ENCODE measurements at regions not wholly inside any gene's neighbourhood (a gene's known extent, or its start where the extent isn't known, plus 50 kb on each side); places are given as distances from the start of the nearest gene placed in this dataset.

DNA sequence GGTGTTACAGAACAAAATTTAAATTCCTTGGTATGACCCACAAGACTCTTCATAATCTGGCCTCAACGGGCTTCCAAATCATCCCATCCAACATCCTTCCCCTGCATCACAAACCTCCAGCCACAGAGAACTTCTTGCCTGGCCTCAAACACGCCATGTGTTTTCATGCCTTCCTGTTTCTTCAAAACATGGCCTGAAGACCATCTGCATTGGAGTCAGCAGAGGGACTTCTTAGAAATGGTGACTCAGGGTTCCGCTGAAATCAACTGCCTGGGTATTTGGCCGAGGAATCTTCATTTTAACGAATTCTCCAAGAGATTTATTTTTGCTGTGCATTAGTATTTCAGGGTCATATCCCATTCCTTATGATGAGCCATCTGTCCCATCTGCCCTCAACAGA is 138.1 kb upstream of the RAP2B start:
- 44% methylated on average over 5 of the region's 5 CpGs for WGBS (ENCODE audit: low lambda C conversion rate)
- Histone ChIP-seq H2AFZ (ENCODE audit: low read depth) (no peak overlapping the region), H3K27ac (ENCODE audit: low read depth in 2 of 2, low read length in 1 of 2) (no peak overlapping the region), H3K9ac (no peak overlapping the region), H3K4me1 (ENCODE audit: control insufficient read depth in 1 of 2, insufficient read depth in 2 of 2, low read depth in 1 of 2, low read length in 1 of 2) (0 out of 4 replicates have a peak, but pooled peaks cover 0 to 8% of the 10 kb centered on the region in 2 experiments), H3K9me3 (no peaks in the 10 kb centered on the region), H3K4me2 (no peak overlapping the region), H3K27me3 (ENCODE audit: insufficient read depth) (peaks cover 4% of the 10 kb centered on the region; the same call in 1 of the 2 replicates), H3K9me2 (no peaks in the 10 kb centered on the region), H4K20me1 (ENCODE audit: insufficient read depth) (no peaks in the 10 kb centered on the region), H3F3A (replicated peaks; ENCODE audit: insufficient read depth) (no peaks in the 10 kb centered on the region), H3K36me3 (replicated peaks in 1 of 2; ENCODE audit: control insufficient read depth in 1 of 2, insufficient read depth in 2 of 2, low read length in 1 of 2) (no peaks in the 10 kb centered on the region), H3K79me2 (ENCODE audit: insufficient read depth) (no peaks in the 10 kb centered on the region), H3K4me3 (ENCODE audit: low read depth in 2 of 2, low read length in 1 of 2) (no peak overlapping the region)
- no peak for DNase-seq
- CTCF ChIA-PET = interaction anchor here (0.9 to 1.5 kb wide), 2 partner anchors 11 to 745 kb away, joined by 3 to 5 read pairs; no protein-coding TSS in a partner anchor
- POLR2A ChIA-PET = no interaction called here
- TF ChIP-seq SMC3 (IDR thresholded peaks at IDR 0.05; ENCODE audit: low read depth, low read length) (no peak), TCF12 (IDR thresholded peaks at IDR 0.05) (no peak), RFX5 (IDR thresholded peaks at IDR 0.05; ENCODE audit: low read length) (no peak), NFIC (IDR thresholded peaks at IDR 0.05; ENCODE audit: borderline replicate concordance) (no peak), EP300 (IDR thresholded peaks at IDR 0.05; ENCODE audit: borderline replicate concordance in 1 of 2, low read depth in 1 of 2, low read length in 1 of 2) (no peak), JUND (IDR thresholded peaks at IDR 0.05) (no peak), FOXM1 (IDR thresholded peaks at IDR 0.05; ENCODE audit: low read depth) (no peak), MXI1 (IDR thresholded peaks at IDR 0.05; ENCODE audit: low read depth, low read length) (no peak)
- TF ChIP-seq, protein P1, sequence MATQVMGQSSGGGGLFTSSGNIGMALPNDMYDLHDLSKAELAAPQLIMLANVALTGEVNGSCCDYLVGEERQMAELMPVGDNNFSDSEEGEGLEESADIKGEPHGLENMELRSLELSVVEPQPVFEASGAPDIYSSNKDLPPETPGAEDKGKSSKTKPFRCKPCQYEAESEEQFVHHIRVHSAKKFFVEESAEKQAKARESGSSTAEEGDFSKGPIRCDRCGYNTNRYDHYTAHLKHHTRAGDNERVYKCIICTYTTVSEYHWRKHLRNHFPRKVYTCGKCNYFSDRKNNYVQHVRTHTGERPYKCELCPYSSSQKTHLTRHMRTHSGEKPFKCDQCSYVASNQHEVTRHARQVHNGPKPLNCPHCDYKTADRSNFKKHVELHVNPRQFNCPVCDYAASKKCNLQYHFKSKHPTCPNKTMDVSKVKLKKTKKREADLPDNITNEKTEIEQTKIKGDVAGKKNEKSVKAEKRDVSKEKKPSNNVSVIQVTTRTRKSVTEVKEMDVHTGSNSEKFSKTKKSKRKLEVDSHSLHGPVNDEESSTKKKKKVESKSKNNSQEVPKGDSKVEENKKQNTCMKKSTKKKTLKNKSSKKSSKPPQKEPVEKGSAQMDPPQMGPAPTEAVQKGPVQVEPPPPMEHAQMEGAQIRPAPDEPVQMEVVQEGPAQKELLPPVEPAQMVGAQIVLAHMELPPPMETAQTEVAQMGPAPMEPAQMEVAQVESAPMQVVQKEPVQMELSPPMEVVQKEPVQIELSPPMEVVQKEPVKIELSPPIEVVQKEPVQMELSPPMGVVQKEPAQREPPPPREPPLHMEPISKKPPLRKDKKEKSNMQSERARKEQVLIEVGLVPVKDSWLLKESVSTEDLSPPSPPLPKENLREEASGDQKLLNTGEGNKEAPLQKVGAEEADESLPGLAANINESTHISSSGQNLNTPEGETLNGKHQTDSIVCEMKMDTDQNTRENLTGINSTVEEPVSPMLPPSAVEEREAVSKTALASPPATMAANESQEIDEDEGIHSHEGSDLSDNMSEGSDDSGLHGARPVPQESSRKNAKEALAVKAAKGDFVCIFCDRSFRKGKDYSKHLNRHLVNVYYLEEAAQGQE (IDR thresholded peaks at IDR 0.05; ENCODE audit: low read depth, low read length) = no peak
- TF ChIP-seq, protein P2, sequence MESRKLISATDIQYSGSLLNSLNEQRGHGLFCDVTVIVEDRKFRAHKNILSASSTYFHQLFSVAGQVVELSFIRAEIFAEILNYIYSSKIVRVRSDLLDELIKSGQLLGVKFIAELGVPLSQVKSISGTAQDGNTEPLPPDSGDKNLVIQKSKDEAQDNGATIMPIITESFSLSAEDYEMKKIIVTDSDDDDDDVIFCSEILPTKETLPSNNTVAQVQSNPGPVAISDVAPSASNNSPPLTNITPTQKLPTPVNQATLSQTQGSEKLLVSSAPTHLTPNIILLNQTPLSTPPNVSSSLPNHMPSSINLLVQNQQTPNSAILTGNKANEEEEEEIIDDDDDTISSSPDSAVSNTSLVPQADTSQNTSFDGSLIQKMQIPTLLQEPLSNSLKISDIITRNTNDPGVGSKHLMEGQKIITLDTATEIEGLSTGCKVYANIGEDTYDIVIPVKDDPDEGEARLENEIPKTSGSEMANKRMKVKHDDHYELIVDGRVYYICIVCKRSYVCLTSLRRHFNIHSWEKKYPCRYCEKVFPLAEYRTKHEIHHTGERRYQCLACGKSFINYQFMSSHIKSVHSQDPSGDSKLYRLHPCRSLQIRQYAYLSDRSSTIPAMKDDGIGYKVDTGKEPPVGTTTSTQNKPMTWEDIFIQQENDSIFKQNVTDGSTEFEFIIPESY (IDR thresholded peaks at IDR 0.05; ENCODE audit: borderline replicate concordance, low read depth) = no peak

DNA sequence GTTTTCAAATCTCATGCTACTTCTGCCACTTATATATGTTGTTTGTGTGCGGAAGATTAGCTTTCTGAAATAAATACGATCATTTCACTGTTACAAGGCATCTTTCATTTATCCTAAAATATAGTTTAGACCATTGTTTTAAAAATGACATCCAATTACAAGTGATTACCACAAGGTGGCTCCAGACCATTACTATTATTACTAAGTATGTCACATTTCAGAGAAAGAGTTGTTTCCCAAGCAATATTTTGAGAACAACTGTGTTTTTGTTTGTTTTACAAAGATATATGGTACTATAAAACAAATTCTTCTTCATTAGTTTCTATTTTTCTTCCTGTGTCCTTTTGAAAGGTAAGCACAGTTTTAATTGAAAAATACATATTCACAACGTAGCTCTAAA is 136.0 kb upstream of the RAP2B start:
- 8% methylated on average over 3 of the region's 3 CpGs for WGBS (ENCODE audit: low lambda C conversion rate)
- Histone ChIP-seq H3K9me3 (no peaks in the 10 kb centered on the region), H3K9me2 (no peaks in the 10 kb centered on the region), H3K4me3 (ENCODE audit: low read depth in 2 of 2, low read length in 1 of 2) (no peak overlapping the region; a peak in 1 of 4 replicates), H3K4me1 (ENCODE audit: control insufficient read depth in 1 of 2, insufficient read depth in 2 of 2, low read depth in 1 of 2, low read length in 1 of 2) (0 out of 4 replicates have a peak, but pooled peaks cover 0 to 8% of the 10 kb centered on the region in 2 experiments), H3K79me2 (ENCODE audit: insufficient read depth) (no peaks in the 10 kb centered on the region), H3K9ac (no peak overlapping the region), H4K20me1 (ENCODE audit: insufficient read depth) (no peaks in the 10 kb centered on the region), H3K4me2 (no peak overlapping the region), H3K36me3 (replicated peaks in 1 of 2; ENCODE audit: control insufficient read depth in 1 of 2, insufficient read depth in 2 of 2, low read length in 1 of 2) (no peaks in the 10 kb centered on the region), H3F3A (replicated peaks; ENCODE audit: insufficient read depth) (no peaks in the 10 kb centered on the region), H2AFZ (ENCODE audit: low read depth) (0 out of 2 replicates have a peak overlapping the region, but pooled peaks have one; percentile 49), H3K27ac (ENCODE audit: low read depth in 2 of 2, low read length in 1 of 2) (no peak overlapping the region), H3K27me3 (ENCODE audit: insufficient read depth) (no peaks in the 10 kb centered on the region; the same call in 1 of the 2 replicates)
- DNase-seq = peak; percentile 9
- ChIA-PET CTCF (interaction anchor here (0.6 to 2.1 kb wide), 12 partner anchors 10 to 743 kb away, joined by 3 to 11 read pairs (median 3); no protein-coding TSS in a partner anchor), POLR2A (no interaction called here)
- TF ChIP-seq NFIC (IDR thresholded peaks at IDR 0.05; ENCODE audit: borderline replicate concordance) (no peak), RXRA (IDR thresholded peaks at IDR 0.05; ENCODE audit: borderline replicate concordance, low read depth) (no peak), MXI1 (IDR thresholded peaks at IDR 0.05; ENCODE audit: low read depth, low read length) (no peak), TEAD4 (IDR thresholded peaks at IDR 0.05; ENCODE audit: borderline replicate concordance, insufficient read depth) (no peak), RAD21 (IDR thresholded peaks at IDR 0.05; ENCODE audit: low read length) (peak; percentile 70)
- TF ChIP-seq, protein P3, sequence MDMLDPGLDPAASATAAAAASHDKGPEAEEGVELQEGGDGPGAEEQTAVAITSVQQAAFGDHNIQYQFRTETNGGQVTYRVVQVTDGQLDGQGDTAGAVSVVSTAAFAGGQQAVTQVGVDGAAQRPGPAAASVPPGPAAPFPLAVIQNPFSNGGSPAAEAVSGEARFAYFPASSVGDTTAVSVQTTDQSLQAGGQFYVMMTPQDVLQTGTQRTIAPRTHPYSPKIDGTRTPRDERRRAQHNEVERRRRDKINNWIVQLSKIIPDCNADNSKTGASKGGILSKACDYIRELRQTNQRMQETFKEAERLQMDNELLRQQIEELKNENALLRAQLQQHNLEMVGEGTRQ (IDR thresholded peaks at IDR 0.05; ENCODE audit: borderline replicate concordance, low read depth, low read length) = no peak
- TF ChIP-seq, protein P2 (IDR thresholded peaks at IDR 0.05; ENCODE audit: borderline replicate concordance, low read depth) = no peak
- TF ChIP-seq, protein P4, sequence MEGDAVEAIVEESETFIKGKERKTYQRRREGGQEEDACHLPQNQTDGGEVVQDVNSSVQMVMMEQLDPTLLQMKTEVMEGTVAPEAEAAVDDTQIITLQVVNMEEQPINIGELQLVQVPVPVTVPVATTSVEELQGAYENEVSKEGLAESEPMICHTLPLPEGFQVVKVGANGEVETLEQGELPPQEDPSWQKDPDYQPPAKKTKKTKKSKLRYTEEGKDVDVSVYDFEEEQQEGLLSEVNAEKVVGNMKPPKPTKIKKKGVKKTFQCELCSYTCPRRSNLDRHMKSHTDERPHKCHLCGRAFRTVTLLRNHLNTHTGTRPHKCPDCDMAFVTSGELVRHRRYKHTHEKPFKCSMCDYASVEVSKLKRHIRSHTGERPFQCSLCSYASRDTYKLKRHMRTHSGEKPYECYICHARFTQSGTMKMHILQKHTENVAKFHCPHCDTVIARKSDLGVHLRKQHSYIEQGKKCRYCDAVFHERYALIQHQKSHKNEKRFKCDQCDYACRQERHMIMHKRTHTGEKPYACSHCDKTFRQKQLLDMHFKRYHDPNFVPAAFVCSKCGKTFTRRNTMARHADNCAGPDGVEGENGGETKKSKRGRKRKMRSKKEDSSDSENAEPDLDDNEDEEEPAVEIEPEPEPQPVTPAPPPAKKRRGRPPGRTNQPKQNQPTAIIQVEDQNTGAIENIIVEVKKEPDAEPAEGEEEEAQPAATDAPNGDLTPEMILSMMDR (IDR thresholded peaks at IDR 0.05) = peak; percentile 85

Data from SK-N-SH (cell line).